T-cell (primary cell): ENCODE measurements at regions not wholly inside any gene's neighbourhood (a gene's known extent, or its start where the extent isn't known, plus 50 kb on each side); places are given as distances from the start of the nearest gene placed in this dataset.

Source experiments
- ATAC-seq, 4 experiments: fragments of 200-7000 bp in 3 of 4; fragments of 150-1000 bp in 1 of 4; cut with Tn5 transposase; replicated peaks in 1 of 4; 1 replicate in 3 of 4; 2 replicates in 1 of 4; pipeline ENCODE4 v1.10.0; 2021; ENCODE audit warnings: moderate library complexity in 3 of 4, mild to moderate bottlenecking in 2 of 4, moderate number of reproducible peaks in 1 of 4
- CTCF ChIA-PET, 2 donors: fragments of 300-600 bp; sonication (Branson Sonifier 250); formaldehyde crosslinking; loops; one replicate each; lab custom pipeline; 2022; ENCODE audit warnings: antibody characterized with exemption in 2 of 2; lab: Charles Lee
- POLR2A ChIA-PET, 2 donors: fragments of 300-600 bp; sonication (Branson Sonifier 250); formaldehyde crosslinking; loops; one replicate each; lab custom pipeline; 2022; ENCODE audit warnings: antibody characterized with exemption in 2 of 2; lab: Charles Lee
- DNase-seq, 35 experiments: peaks; one replicate each; pipeline versions ENCODE4 v3.0.0 to v3.0.0-alpha.2; 2013 to 2023
- H3K27ac ChIP-seq: one replicate; pipeline ENCODE4 v1.5.1; 2013; ENCODE audit warnings: low read length
- H3K27me3 ChIP-seq, 2 experiments: replicated peaks in 1 of 2; 1 replicate in 1 of 2; 2 replicates in 1 of 2; pipeline versions ENCODE4 v1.6.1 to v1.7.0; 2013; ENCODE audit warnings: low read length in 1 of 2, mixed read lengths in 1 of 2; ENCODE audit not compliant: control insufficient read depth in 2 of 2, insufficient read depth in 2 of 2; ENCODE audit errors: extremely low read depth in 1 of 2
- H3K36me3 ChIP-seq, 2 donors: 1 replicate in 1 of 2; 2 replicates in 1 of 2; pipeline versions ENCODE4 v1.6.1 to v1.7.0; 2013; ENCODE audit warnings: low read length in 1 of 2; ENCODE audit not compliant: control insufficient read depth in 2 of 2, insufficient read depth in 1 of 2; ENCODE audit errors: extremely low read depth in 1 of 2
- H3K4me1 ChIP-seq, 2 experiments: 1 replicate in 1 of 2; 2 replicates in 1 of 2; pipeline versions ENCODE4 v1.6.1 to v1.7.0; 2013; ENCODE audit warnings: low read length in 2 of 2, mixed read lengths in 1 of 2; ENCODE audit not compliant: insufficient read depth in 2 of 2, control insufficient read depth in 1 of 2; ENCODE audit errors: extremely low read depth in 1 of 2
- H3K4me3 ChIP-seq, 2 donors: 1 replicate in 1 of 2; 2 replicates in 1 of 2; pipeline versions ENCODE4 v1.5.1 to v1.7.0; 2013; ENCODE audit warnings: mild to moderate bottlenecking in 2 of 2, low read length in 1 of 2, moderate library complexity in 1 of 2; ENCODE audit not compliant: control insufficient read depth in 1 of 2; ENCODE audit errors: extremely low read depth in 1 of 2
- H3K9me3 ChIP-seq: 2 replicates; pipeline ENCODE4 v1.7.0; 2013
- H3K27ac Mint-ChIP-seq, 2 donors: one replicate each; pipeline ENCODE4 v1.8.0; 2020 to 2021; ENCODE audit warnings: mild to moderate bottlenecking in 2 of 2, mixed read lengths in 2 of 2
- H3K27me3 Mint-ChIP-seq, 2 donors: one replicate each; pipeline ENCODE4 v1.8.0; 2021 to 2022; ENCODE audit warnings: mixed read lengths in 2 of 2
- H3K36me3 Mint-ChIP-seq: one replicate; pipeline ENCODE4 v1.8.0; 2021; ENCODE audit warnings: mixed read lengths
- H3K4me1 Mint-ChIP-seq, 3 donors: one replicate each; pipeline ENCODE4 v1.8.0; 2020 to 2022; ENCODE audit warnings: mixed read lengths in 3 of 3, mild to moderate bottlenecking in 1 of 3
- H3K4me3 Mint-ChIP-seq, 3 donors: one replicate each; pipeline ENCODE4 v1.8.0; 2020 to 2022; ENCODE audit warnings: mild to moderate bottlenecking in 3 of 3, mixed read lengths in 3 of 3, moderate library complexity in 3 of 3
- H3K9me3 Mint-ChIP-seq, 3 donors: one replicate each; pipeline ENCODE4 v1.8.0; 2020 to 2022; ENCODE audit warnings: mixed read lengths in 3 of 3
- WGBS: methylation state at CpG from one replicate; pipeline ENCODE4 v1.1.5; 2013; ENCODE audit warnings: missing lambda C conversion rate; ENCODE audit not compliant: insufficient coverage; 5-methylcytosine and 5-hydroxymethylcytosine counted together

- Histone ChIP-seq H3K27me3 (peaks cover 0 to 2% of the 10 kb centered on the region in 2 experiments), H3K9me3 (no peaks in the 10 kb centered on the region), H3K27ac (no peak overlapping the region), H3K4me1 (no peaks in the 10 kb centered on the region), H3K36me3 (no peaks in the 10 kb centered on the region), H3K4me3 (no peak overlapping the region)
- Mint-ChIP-seq H3K4me3 (no peak overlapping the region), H3K4me1 (no peaks in the 10 kb centered on the region), H3K9me3 (no peaks in the 10 kb centered on the region), H3K27ac (no peak overlapping the region), H3K27me3 (peaks cover 5 to 9% of the 10 kb centered on the region in 2 donors), H3K36me3 (no peaks in the 10 kb centered on the region)
- ChIA-PET POLR2A (no interaction called here), CTCF (no interaction called here)
- ATAC-seq = no peak
- DNase-seq = no peak
- WGBS = no CpG with 5 or more reads among the region's 3 CpGs
Measured at GRCh38 chr2:157172866-157173578, 84.5 kb upstream of the GALNT5 start.

GRCh38 chr2:157173740-157174184 is 83.7 kb upstream of the GALNT5 start:
- Mint-ChIP-seq H3K36me3 (no peaks in the 10 kb centered on the region), H3K27ac (no peak overlapping the region), H3K4me1 (no peaks in the 10 kb centered on the region), H3K4me3 (no peak overlapping the region), H3K27me3 (peaks cover 5 to 9% of the 10 kb centered on the region in 2 donors), H3K9me3 (no peaks in the 10 kb centered on the region)
- ATAC-seq = no peak
- Histone ChIP-seq H3K9me3 (no peaks in the 10 kb centered on the region), H3K27ac (no peak overlapping the region), H3K36me3 (no peaks in the 10 kb centered on the region), H3K4me3 (no peak overlapping the region), H3K4me1 (no peaks in the 10 kb centered on the region), H3K27me3 (peaks cover 0 to 2% of the 10 kb centered on the region in 2 experiments)
- no peak for DNase-seq
- WGBS = no CpG with 5 or more reads among the region's 5 CpGs
- ChIA-PET CTCF (no interaction called here), POLR2A (no interaction called here)

- Mint-ChIP-seq H3K27me3 (peaks cover 5 to 9% of the 10 kb centered on the region in 2 donors), H3K36me3 (no peaks in the 10 kb centered on the region), H3K9me3 (no peaks in the 10 kb centered on the region), H3K4me1 (no peaks in the 10 kb centered on the region), H3K4me3 (no peak overlapping the region), H3K27ac (no peak overlapping the region)
- ATAC-seq = no peak
- Histone ChIP-seq H3K9me3 (no peaks in the 10 kb centered on the region), H3K4me1 (no peaks in the 10 kb centered on the region), H3K27ac (no peak overlapping the region), H3K4me3 (no peak overlapping the region), H3K36me3 (no peaks in the 10 kb centered on the region), H3K27me3 (peaks cover 0 to 2% of the 10 kb centered on the region in 2 experiments)
- ChIA-PET CTCF (no interaction called here), POLR2A (no interaction called here)
- WGBS = 80% methylated on average over 1 of the region's 2 CpGs
- DNase-seq = no peak
Measured at GRCh38 chr2:157174321-157174720, 83.2 kb upstream of the GALNT5 start.

DNA sequence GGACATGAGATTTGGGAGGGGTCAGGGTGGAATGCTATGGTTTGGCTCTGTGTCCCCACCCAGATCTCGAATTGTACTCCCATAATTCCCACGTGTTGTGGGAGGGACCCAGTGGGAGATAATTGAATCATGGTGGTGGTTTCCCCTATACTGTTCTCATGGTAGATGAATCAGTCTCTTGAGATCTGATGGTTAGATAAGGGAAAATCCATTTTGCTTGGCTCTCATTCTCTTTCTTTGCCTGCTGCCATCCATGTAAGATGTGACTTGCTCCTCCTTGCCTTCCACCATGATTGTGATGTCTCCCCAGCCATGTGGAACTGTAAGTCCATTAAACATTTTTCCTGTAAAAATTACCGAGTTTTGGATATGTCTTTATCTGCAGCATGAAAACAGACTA is 80.9 kb upstream of the GALNT5 start:
- no peaks in the 10 kb centered on the region for H3K36me3 Mint-ChIP-seq
- H3K4me3 Mint-ChIP-seq = no peak overlapping the region
- CTCF ChIA-PET = no interaction called here

DNA sequence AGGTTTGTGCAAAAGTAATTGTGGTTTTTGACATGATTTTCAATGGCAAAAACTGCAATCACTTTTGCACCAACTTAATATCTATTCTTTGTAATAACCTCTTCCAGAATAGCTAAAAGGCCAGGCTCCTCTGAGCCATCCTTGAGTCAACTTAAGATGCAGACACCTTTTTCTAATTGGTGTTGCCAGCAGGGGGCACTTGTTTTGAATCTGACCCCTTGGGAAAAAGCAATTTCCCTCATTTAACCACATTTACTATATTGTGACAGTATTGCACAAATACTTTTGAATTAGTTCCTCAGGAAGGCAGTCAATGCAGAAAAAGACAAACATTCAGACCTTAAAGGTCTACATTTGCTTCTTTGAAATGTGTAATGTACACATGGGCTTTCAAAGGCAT is 78.6 kb upstream of the GALNT5 start:
- ATAC-seq (no peak), DNase-seq (no peak)
- Mint-ChIP-seq H3K4me1 (peaks cover 5 to 6% (median 5%) of the 10 kb centered on the region in 3 donors), H3K27me3 (no peaks in the 10 kb centered on the region), H3K27ac (no peak overlapping the region), H3K4me3 (no peak overlapping the region), H3K36me3 (no peaks in the 10 kb centered on the region), H3K9me3 (no peaks in the 10 kb centered on the region)
- Histone ChIP-seq H3K9me3 (no peaks in the 10 kb centered on the region), H3K4me1 (no peaks in the 10 kb centered on the region), H3K27me3 (peaks cover 0 to 2% of the 10 kb centered on the region in 2 experiments), H3K36me3 (no peaks in the 10 kb centered on the region), H3K27ac (no peak overlapping the region), H3K4me3 (no peak overlapping the region)
- POLR2A ChIA-PET = interaction anchor here in 1 of 2 donors (0.7 kb wide), 1 partner anchor 742 kb away, joined by 3 read pairs; no protein-coding TSS in a partner anchor
- CTCF ChIA-PET = interaction anchor here in 1 of 2 donors (1.8 kb wide), 1 partner anchor 14 kb away, joined by 4 read pairs; no protein-coding TSS in a partner anchor

More for the DNA sequence above, 80.9 kb upstream of the GALNT5 start:
- Histone ChIP-seq H3K4me1 (no peaks in the 10 kb centered on the region), H3K9me3 (no peaks in the 10 kb centered on the region), H3K4me3 (no peak overlapping the region), H3K36me3 (no peaks in the 10 kb centered on the region), H3K27me3 (peaks cover 0 to 2% of the 10 kb centered on the region in 2 experiments), H3K27ac (no peak overlapping the region)
- no peaks in the 10 kb centered on the region for H3K9me3 Mint-ChIP-seq
- H3K4me1 Mint-ChIP-seq = no peaks in the 10 kb centered on the region
- no CpG with 5 or more reads among the region's 3 CpGs for WGBS
- H3K27ac Mint-ChIP-seq = no peak overlapping the region
- ATAC-seq (no peak), DNase-seq (no peak)
- POLR2A ChIA-PET = no interaction called here
- H3K27me3 Mint-ChIP-seq = peaks cover 5% of the 10 kb centered on the region in 2 donors

GRCh38 chr2:157179324-157180105 is 78.0 kb upstream of the GALNT5 start:
- H3K27ac ChIP-seq = no peak overlapping the region
- Mint-ChIP-seq H3K4me1 (peaks cover 5 to 10% (median 5%) of the 10 kb centered on the region in 3 donors), H3K36me3 (no peaks in the 10 kb centered on the region), H3K27ac (no peak overlapping the region), H3K4me3 (no peak overlapping the region), H3K27me3 (peaks cover 1 to 5% of the 10 kb centered on the region in 2 donors), H3K9me3 (no peaks in the 10 kb centered on the region)
- H3K27me3 ChIP-seq = peaks cover 0 to 2% of the 10 kb centered on the region in 2 experiments
- H3K9me3 ChIP-seq = no peaks in the 10 kb centered on the region
- H3K4me3 ChIP-seq = no peak overlapping the region
- H3K4me1 ChIP-seq = no peaks in the 10 kb centered on the region
- CTCF ChIA-PET = interaction anchor here (0.6 to 1.3 kb wide), 3 partner anchors 14 to 1113 kb away, joined by 3 to 8 read pairs (median 5); no protein-coding TSS in a partner anchor
- no peak for ATAC-seq
- H3K36me3 ChIP-seq = no peaks in the 10 kb centered on the region
- WGBS = 60% methylated on average over 1 of the region's 4 CpGs
- POLR2A ChIA-PET = interaction anchor here in 1 of 2 donors (0.7 kb wide), 1 partner anchor 742 kb away, joined by 3 read pairs; no protein-coding TSS in a partner anchor
- no peak for DNase-seq
